ENCODE measurements at regions not wholly inside any gene's neighbourhood (a gene's known extent, or its start where the extent isn't known, plus 50 kb on each side); places are given as distances from the start of the nearest gene placed in this dataset.

DNA sequence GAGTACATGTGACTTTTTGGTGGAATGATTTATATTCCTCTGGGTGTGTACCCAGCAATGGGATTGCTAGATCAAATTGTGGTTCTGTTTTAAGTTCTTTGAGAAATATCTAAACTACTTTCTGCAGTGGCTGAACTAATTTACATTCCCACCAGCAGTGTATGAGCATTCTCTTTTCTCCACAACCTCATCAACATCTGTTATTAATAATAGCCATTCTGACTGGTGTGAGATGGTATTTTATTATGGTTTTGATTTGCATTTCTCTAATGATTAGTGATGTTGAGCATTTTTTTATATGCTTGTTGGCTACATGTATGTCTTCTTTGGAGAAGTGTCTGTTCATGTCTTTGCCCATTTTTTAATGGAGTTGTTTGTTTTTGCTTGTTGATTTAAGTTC lies 267.4 kb upstream of the NT5C1B start:
- TF ChIP-seq, protein P1, sequence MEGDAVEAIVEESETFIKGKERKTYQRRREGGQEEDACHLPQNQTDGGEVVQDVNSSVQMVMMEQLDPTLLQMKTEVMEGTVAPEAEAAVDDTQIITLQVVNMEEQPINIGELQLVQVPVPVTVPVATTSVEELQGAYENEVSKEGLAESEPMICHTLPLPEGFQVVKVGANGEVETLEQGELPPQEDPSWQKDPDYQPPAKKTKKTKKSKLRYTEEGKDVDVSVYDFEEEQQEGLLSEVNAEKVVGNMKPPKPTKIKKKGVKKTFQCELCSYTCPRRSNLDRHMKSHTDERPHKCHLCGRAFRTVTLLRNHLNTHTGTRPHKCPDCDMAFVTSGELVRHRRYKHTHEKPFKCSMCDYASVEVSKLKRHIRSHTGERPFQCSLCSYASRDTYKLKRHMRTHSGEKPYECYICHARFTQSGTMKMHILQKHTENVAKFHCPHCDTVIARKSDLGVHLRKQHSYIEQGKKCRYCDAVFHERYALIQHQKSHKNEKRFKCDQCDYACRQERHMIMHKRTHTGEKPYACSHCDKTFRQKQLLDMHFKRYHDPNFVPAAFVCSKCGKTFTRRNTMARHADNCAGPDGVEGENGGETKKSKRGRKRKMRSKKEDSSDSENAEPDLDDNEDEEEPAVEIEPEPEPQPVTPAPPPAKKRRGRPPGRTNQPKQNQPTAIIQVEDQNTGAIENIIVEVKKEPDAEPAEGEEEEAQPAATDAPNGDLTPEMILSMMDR (IDR thresholded peaks at IDR 0.05; ENCODE audit: insufficient read depth, missing control alignments): no peak
- DNase-seq (ENCODE audit: insufficient read length, low spot score): no peak
- FAIRE-seq: no peak

DNA sequence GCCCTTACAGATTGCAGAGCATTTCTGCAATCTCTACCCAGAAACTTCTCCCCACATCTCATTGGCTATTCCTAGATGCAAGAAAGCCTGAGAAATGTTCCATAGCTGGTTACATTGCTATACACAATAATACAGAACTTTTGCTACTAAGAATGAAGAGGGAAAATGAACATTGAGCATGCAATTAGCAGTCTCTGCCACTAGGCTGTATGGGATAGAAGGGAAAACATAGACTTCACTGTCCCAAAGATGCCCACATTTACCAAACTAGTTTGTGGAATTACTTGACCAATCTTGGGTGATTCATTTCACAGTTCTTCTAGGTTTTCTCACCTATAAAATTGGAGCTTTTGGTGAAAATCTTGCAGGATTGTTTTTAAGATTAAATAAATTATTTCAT lies 265.7 kb upstream of the NT5C1B start:
- FAIRE-seq (no peak), DNase-seq (ENCODE audit: insufficient read length, low spot score) (no peak)
- TF ChIP-seq, protein P1 (IDR thresholded peaks at IDR 0.05; ENCODE audit: insufficient read depth, missing control alignments): no peak

DNA sequence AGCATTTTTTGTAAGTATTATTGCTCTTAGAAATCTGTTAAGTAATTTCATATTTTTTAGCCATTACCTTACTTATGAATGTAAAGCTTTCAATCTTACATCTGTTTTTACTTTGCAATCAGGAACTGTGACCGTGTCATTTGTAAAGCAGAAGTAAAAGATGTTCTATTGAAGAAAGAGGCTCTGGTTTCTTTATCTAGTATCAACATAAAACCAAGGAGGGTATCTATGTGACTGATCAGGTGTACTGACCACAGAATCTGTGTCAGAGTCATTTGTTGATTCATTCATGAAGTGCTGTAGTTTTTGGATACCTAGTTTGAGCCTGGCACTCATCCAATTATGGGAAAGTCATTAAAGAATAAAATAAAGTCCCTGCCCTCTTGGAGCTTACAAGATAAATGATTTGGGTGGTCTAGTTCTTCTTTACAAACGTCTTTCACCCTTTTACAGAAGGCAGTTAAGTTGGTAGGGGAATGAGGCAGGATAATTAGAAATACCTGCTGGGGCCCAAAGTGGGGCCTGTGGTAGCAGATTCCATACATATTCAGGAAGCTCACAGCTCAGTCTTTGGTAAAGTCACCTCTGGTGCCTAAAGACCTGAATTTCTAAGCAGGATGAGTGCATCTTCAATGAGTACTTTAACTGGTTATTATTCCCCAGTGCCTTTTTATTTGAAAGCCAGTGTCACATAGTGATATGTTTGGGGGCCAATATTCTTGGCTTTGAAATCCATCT lies 260.6 kb upstream of the NT5C1B start:
- TF ChIP-seq, protein P1 (IDR thresholded peaks at IDR 0.05; ENCODE audit: insufficient read depth, missing control alignments): no peak
- FAIRE-seq (no peak), DNase-seq (ENCODE audit: insufficient read length, low spot score) (no peak)

DNA sequence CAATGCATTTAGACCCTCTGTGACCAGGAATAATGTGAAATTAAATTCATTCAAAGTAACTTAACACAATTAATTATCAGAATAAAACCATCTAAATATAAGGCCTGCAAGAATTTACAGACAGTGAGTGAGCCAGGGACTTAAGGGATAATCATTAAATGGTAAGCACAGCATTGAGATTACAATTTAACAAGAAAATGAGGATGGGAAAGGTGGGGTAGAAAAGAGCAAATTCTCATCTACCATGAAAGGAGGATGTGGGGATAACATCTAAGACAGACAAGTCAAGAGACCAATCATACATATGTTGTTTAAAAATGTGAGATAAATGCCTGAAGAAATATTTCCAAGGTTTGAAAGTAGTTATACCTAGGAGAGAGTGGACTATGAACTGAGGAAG lies 259.3 kb upstream of the NT5C1B start:
- TF ChIP-seq, protein P1 (IDR thresholded peaks at IDR 0.05; ENCODE audit: insufficient read depth, missing control alignments): no peak
- FAIRE-seq (no peak), DNase-seq (ENCODE audit: insufficient read length, low spot score) (no peak)

DNA sequence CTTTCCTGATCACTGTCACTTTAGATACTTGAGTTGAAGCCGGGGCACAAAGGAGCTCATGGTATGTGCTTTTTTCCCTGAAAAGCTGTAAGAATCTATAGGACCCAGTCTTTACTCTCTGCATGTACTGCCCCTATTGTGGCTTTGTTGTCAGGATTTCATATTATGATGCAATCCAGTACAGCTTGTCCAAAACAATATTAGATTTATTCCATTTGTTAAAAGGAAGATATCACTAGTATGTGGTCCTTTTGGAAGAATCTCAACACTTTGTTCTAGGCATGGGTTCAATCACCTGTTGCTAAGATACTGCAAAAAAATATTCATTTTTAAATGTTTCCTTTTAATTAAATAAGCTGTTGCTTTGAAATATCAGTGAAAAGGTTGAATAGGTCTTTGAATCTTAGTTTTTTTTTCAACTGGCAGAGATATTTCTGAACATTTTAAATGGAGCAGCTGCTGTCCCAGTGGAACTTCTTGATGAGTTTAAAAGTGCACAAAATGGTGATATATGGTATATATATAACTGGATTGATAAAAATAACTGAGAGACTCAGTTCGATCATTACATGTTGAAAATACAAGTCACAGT lies 256.6 kb upstream of the NT5C1B start:
- DNase-seq (ENCODE audit: insufficient read length, low spot score) (no peak), FAIRE-seq (no peak)
- TF ChIP-seq, protein P1 (IDR thresholded peaks at IDR 0.05; ENCODE audit: insufficient read depth, missing control alignments): no peak

DNA sequence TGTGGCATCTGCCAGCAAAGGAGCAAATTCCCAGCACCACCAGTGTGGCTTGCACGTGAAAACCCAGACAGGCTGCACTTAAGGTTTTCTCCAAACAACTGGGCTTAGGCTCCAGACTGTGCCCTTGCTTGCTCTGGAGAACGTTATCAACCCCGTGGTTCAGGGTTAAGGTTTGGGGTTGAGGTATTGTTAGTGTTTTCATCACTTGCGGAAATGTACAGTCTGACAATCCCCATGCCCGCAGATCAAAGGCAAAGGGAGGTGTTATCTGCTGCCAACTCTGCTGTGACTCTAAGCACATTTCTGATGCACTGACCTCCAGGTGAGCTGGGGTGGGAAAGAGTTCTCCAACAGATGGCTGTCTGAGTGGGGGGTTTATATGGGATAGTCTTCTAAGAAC lies 253.5 kb upstream of the NT5C1B start:
- FAIRE-seq: no peak

More for the DNA sequence above, 253.5 kb upstream of the NT5C1B start:
- TF ChIP-seq, protein P1 (IDR thresholded peaks at IDR 0.05; ENCODE audit: insufficient read depth, missing control alignments): no peak
- no peak for DNase-seq (ENCODE audit: insufficient read length, low spot score)

Measured in D721Med (cell line).